Glomerular visceral epithelial cell (primary cell): ENCODE measurements at regions not wholly inside any gene's neighbourhood (a gene's known extent, or its start where the extent isn't known, plus 50 kb on each side); places are given as distances from the start of the nearest gene placed in this dataset.
A peak's percentile ranks its signal among the peaks of the same experiment; 100 is the strongest.
"Not testable (repeated sequence)": the region's sequence is repeated elsewhere in the genome, so short reads cannot be mapped to it uniquely, and the experiment has no call there.

Experiments used
- DNase-seq: peaks from one replicate; pipeline ENCODE4 v3.0.0-alpha.2; 2016; ENCODE audit errors: extremely low spot score

- no peak for DNase-seq
Measured at GRCh38 chr4:107468812-107469211, 251.2 kb downstream of the PAPSS1 start.

GRCh38 chr4:107468156-107468555 lies 251.9 kb downstream of the PAPSS1 start:
- DNase-seq = no peak

GRCh38 chr4:107467461-107467860 lies 252.6 kb downstream of the PAPSS1 start:
- no peak for DNase-seq

GRCh38 chr4:107458194-107458593 lies 261.8 kb downstream of the PAPSS1 start:
- no peak for DNase-seq

GRCh38 chr4:107453987-107454386 lies 266.0 kb downstream of the PAPSS1 start:
- DNase-seq = no peak

- DNase-seq = no peak
Measured at GRCh38 chr4:107452717-107453630, 267.1 kb downstream of the PAPSS1 start.

GRCh38 chr4:107449611-107450369 lies 270.2 kb downstream of the PAPSS1 start:
- no peak for DNase-seq

- no peak for DNase-seq
Measured at GRCh38 chr4:107442538-107443111, 277.4 kb downstream of the PAPSS1 start.

- DNase-seq = no peak
Measured at GRCh38 chr4:107439401-107439800, 280.6 kb downstream of the PAPSS1 start.

GRCh38 chr4:107436471-107436870 lies 283.6 kb downstream of the PAPSS1 start:
- DNase-seq = not testable (repeated sequence)

GRCh38 chr4:107432451-107432850 lies 287.6 kb downstream of the PAPSS1 start:
- DNase-seq = no peak

GRCh38 chr4:107423677-107424405 lies 296.2 kb downstream of the PAPSS1 start:
- DNase-seq = no peak

GRCh38 chr4:107419536-107419935 lies 300.5 kb downstream of the PAPSS1 start:
- DNase-seq = peak; percentile 1

GRCh38 chr4:107419052-107419451 lies 301.0 kb downstream of the PAPSS1 start:
- no peak for DNase-seq

- DNase-seq = not testable (repeated sequence)
Measured at GRCh38 chr4:107415490-107415889, 304.5 kb downstream of the PAPSS1 start.

GRCh38 chr4:107409872-107410271 lies 310.2 kb downstream of the PAPSS1 start:
- DNase-seq = not testable (repeated sequence)

GRCh38 chr4:107408968-107409367 lies 311.1 kb downstream of the PAPSS1 start:
- DNase-seq = no peak

- DNase-seq = no peak
Measured at GRCh38 chr4:107404591-107405300, 315.3 kb downstream of the PAPSS1 start.

- DNase-seq = no peak
Measured at GRCh38 chr4:107402291-107402690, 317.7 kb downstream of the PAPSS1 start.

GRCh38 chr4:107392951-107393350 lies 327.1 kb downstream of the PAPSS1 start:
- peak; percentile 28 for DNase-seq

- DNase-seq = no peak
Measured at GRCh38 chr4:107392380-107392779, 327.7 kb downstream of the PAPSS1 start.
